ENCODE measurements at regions not wholly inside any gene's neighbourhood (a gene's known extent, or its start where the extent isn't known, plus 50 kb on each side); places are given as distances from the start of the nearest gene placed in this dataset.

- H3K27me3 ChIP-seq (replicated peaks in 1 of 2; ENCODE audit: control insufficient read depth in 2 of 2, insufficient read depth in 2 of 2, low read length in 1 of 2): no peaks in the 10 kb centered on the region
- RAD21 ChIA-PET (ENCODE audit: unreplicated experiment): no interaction called here
- H3K4me2 ChIP-seq (ENCODE audit: control insufficient read depth, insufficient read depth): 0 out of 2 replicates have a peak overlapping the region, but pooled peaks have one; percentile 18
- H3K9ac ChIP-seq (ENCODE audit: control insufficient read depth, insufficient read depth, low read length): no peak overlapping the region
- intact Hi-C loops (cut with micrococcal nuclease; ENCODE audit: unreplicated experiment): loop anchor here (2.0 kb wide), 1 partner anchor 50 kb away; no protein-coding TSS in a partner anchor
- BruUV-seq (replicated peaks): no TSS peak
- SMC1A ChIA-PET (ENCODE audit: uncharacterized antibody, unreplicated experiment): interaction anchor here (0.6 kb wide), 2 partner anchors 45 to 51 kb away, joined by 3 read pairs; no protein-coding TSS in a partner anchor
- no peaks in the 10 kb centered on the region for H3K36me3 ChIP-seq (ENCODE audit: control insufficient read depth in 2 of 2, insufficient read depth in 2 of 2, low read length in 1 of 2)
- 13% methylated on average over 3 of the region's 3 CpGs for WGBS (ENCODE audit: insufficient coverage, insufficient replicate concordance, low lambda C conversion rate, missing lambda C conversion rate)
- peak overlapping the region; percentile 4; the same call in 1 of the 2 replicates for H3K27ac ChIP-seq (ENCODE audit: control insufficient read depth, insufficient read depth)
- POLR2A ChIA-PET: interaction anchor here (1.0 kb wide), 1 partner anchor 20 kb away, joined by 3 read pairs; no protein-coding TSS in a partner anchor
- peaks cover 13% of the 10 kb centered on the region for H3K4me1 ChIP-seq (ENCODE audit: control insufficient read depth, insufficient read depth, low read length)
- H3K79me2 ChIP-seq (ENCODE audit: control insufficient read depth, insufficient read depth, low read length): no peaks in the 10 kb centered on the region
- in situ Hi-C loops (cut with MboI): no loop called here
- CTCF ChIA-PET: interaction anchor here (0.9 kb wide), 1 partner anchor 925 kb away, joined by 3 read pairs; no protein-coding TSS in a partner anchor
- H4K20me1 ChIP-seq (ENCODE audit: control insufficient read depth, insufficient read depth): no peaks in the 10 kb centered on the region
- no peak for TF ChIP-seq POLR2AphosphoS2 (IDR thresholded peaks at IDR 0.05; ENCODE audit: low read depth, low read length)
- peak; percentile 50; the same call in 1 of the 2 replicates for TF ChIP-seq TBL1XR1 (IDR thresholded peaks at IDR 0.05; ENCODE audit: low read depth, low read length)
- TF ChIP-seq EP300 (IDR thresholded peaks at IDR 0.05; ENCODE audit: borderline replicate concordance in 1 of 2, control insufficient read depth in 1 of 2, low read depth in 2 of 2, low read length in 2 of 2): peak in 1 of 2 experiments; percentile 37; a peak in 1 of 4 replicates
- TF ChIP-seq NFIC (IDR thresholded peaks at IDR 0.05; ENCODE audit: low read depth, low read length): peak; percentile 53; the same call in 1 of the 2 replicates
- TF ChIP-seq TCF7 (IDR thresholded peaks at IDR 0.05; ENCODE audit: borderline replicate concordance): no peak
- TF ChIP-seq RUNX3 (IDR thresholded peaks at IDR 0.05; ENCODE audit: low read length): peak; percentile 34; the same call in 1 of the 2 replicates
- peak; percentile 82 for TF ChIP-seq MEF2A (IDR thresholded peaks at IDR 0.05; ENCODE audit: insufficient read depth, low read depth, low read length)
- peak; percentile 59; the same call in 1 of the 2 replicates for TF ChIP-seq PAX5 (IDR thresholded peaks at IDR 0.05; ENCODE audit: borderline replicate concordance, low read depth, low read length)
- H3K9me3 ChIP-seq (replicated peaks; ENCODE audit: control insufficient read depth, insufficient read depth, low read length): no peaks in the 10 kb centered on the region; the same call in 2 of the 3 replicates
- DNase-seq (ENCODE audit: low read depth, low spot score): no peak
- H3K4me3 ChIP-seq: no peak overlapping the region
- H2AFZ ChIP-seq (ENCODE audit: control insufficient read depth, low read depth, low read length): no peak overlapping the region
- ATAC-seq: peak; percentile 45
- peak; percentile 70 for FAIRE-seq
Measured at GRCh38 chr3:34056181-34056910, 257.9 kb downstream of the PDCD6IP start.
